AG10803 (cell line): ENCODE measurements at regions not wholly inside any gene's neighbourhood (a gene's known extent, or its start where the extent isn't known, plus 50 kb on each side); places are given as distances from the start of the nearest gene placed in this dataset.

Experiments
- DNase-seq: peaks from one replicate; pipeline ENCODE4 v3.0.0; 2010; ENCODE audit warnings: low read depth
- H3K4me3 ChIP-seq: 2 replicates; pipeline ENCODE4 v1.5.1; 2011; ENCODE audit warnings: mild to moderate bottlenecking, low read length, control low read depth
- TF ChIP-seq, protein P1 (sequence below): conservative IDR thresholded peaks from 2 replicates; pipeline ENCODE4 v1.5.1; 2011; ENCODE audit warnings: mild to moderate bottlenecking, low read length, control low read depth, inconsistent platforms

DNA sequence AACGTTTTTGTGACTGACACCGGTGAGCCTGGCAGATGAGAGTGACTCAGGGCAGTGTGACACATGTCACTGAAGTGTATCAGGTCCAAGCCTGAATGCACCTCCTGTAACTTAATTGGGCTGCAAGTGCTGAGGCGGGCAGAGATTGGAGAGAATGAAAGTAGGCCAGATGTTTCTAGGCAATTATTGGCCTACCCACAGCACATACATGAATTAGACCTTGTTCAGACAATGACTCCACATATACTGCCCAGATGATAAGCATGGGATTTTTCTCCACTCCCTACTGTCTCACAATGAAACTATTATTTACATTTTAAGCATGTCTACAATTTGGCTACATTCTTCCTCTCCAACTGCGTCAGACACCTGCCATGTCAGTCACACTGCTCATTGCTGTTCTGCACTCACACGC lies 187.3 kb upstream of the ZNF385D start:
- no peak for DNase-seq
- TF ChIP-seq, protein P1, sequence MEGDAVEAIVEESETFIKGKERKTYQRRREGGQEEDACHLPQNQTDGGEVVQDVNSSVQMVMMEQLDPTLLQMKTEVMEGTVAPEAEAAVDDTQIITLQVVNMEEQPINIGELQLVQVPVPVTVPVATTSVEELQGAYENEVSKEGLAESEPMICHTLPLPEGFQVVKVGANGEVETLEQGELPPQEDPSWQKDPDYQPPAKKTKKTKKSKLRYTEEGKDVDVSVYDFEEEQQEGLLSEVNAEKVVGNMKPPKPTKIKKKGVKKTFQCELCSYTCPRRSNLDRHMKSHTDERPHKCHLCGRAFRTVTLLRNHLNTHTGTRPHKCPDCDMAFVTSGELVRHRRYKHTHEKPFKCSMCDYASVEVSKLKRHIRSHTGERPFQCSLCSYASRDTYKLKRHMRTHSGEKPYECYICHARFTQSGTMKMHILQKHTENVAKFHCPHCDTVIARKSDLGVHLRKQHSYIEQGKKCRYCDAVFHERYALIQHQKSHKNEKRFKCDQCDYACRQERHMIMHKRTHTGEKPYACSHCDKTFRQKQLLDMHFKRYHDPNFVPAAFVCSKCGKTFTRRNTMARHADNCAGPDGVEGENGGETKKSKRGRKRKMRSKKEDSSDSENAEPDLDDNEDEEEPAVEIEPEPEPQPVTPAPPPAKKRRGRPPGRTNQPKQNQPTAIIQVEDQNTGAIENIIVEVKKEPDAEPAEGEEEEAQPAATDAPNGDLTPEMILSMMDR: no peak
- H3K4me3 ChIP-seq: no peak overlapping the region

DNA sequence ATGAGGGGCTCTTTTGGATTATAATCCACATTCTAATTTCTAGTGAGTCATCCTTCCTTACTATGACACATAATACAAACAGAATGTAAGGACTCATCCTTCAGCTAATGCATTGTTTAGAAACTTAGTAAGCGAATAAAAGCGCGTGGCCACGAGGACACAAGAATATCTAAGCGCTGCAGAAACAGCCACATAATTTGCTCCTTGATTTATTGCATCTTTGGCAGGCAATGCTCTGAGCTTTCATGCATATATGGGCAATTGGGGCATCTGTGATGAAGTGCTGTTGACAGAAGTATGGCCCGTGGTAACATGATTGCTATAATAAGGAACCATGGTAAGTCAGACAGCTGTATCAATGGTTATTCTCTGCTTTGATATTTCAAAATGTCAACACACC lies 191.3 kb upstream of the ZNF385D start:
- TF ChIP-seq, protein P1: no peak
- DNase-seq: peak; percentile 93
- no peak overlapping the region for H3K4me3 ChIP-seq

DNA sequence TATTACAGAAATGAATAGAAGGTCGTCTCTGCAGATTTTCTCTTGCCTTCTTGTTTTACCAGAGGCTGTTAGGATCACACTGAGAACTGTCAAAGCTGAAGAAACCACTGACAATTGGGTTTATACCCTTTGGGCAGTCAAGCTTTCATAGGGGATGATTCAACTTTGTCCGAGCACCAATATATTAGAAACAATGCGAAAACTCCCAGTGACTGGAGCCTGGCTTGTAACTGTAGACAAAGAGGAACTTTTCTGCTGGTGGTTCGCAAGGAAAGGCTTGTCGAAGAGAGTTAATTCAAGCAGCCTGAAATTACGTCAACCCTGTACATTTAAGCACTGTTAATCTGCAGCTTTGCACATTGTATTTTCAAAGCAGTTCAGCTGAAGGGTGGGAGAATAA lies 193.2 kb upstream of the ZNF385D start:
- DNase-seq: peak; percentile 20
- no peak overlapping the region for H3K4me3 ChIP-seq
- TF ChIP-seq, protein P1: no peak

DNA sequence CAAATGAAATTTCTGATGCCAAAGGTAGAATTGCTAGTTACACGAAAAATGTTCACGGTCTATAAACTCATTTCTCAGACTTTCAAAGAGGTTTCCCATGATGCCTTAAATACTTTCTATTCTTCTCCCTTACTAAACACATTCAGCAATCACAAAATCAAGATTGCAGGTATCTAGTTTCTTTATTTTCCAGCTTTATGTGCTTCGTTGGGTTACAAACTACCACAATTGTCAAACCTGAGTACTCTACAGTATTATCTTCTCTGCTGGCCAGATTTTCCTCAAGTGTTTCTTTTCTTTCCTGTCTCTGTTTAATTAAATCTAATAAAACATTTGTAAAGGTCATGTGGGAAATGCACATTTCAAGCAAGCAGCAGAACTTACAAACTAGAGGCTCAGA lies 201.8 kb upstream of the ZNF385D start:
- TF ChIP-seq, protein P1: no peak
- no peak for DNase-seq
- H3K4me3 ChIP-seq: no peak overlapping the region

DNA sequence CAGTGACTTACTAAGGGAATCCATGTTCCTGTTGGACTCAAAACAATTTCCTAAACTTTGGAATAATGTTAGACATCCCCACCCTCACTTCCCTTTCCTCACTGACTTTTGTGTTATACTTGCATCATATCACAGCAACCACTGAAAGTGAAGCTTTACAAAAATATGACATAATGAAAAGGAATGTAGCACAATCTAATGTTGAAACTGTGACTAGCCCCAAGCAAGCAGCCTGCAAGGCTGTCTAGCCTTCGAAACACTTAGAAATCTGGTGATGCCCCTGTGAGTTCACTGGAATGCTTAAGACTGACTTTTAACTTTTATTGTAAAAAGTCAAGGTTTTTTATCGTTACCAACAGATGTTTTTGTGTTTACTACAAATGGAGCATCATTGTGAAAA lies 203.7 kb upstream of the ZNF385D start:
- TF ChIP-seq, protein P1: no peak
- peak; percentile 84 for DNase-seq
- no peak overlapping the region for H3K4me3 ChIP-seq

DNA sequence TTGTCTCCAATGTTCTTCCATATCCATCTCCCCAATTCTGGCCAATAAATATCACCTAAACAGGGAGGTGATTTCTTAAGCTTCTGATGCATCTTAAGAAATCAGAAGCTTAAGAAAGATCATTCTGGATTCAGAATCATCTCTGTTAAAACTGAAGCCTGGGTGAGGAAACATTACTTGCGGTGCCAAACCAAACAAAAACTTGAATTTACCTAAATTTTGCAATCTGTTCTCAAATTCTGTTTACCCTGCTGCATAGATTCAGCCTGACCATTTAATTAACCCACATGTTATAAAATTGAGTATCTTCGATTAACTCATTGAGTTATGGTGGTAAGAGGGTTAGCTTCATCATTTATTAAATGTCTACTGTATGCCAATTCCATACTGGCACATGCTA lies 204.4 kb upstream of the ZNF385D start:
- TF ChIP-seq, protein P1: no peak
- no peak for DNase-seq
- no peak overlapping the region for H3K4me3 ChIP-seq

DNA sequence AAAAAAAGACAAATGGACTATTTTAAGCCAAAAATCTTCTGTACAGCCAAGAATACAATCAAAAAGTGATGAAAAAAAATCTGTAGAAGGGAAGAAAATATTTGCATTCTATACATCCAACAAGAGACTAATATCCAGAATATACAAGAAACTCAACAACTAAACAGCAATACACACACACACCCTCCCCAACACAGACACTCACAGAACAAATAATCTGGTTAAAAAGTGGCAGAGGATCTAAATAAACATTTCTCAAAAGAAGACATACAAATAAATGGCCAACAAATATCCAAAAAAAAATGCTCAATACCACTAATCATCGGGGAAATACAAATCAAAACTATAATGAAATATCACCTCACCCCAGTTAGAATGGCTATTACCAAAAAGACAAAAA lies 209.0 kb upstream of the ZNF385D start:
- no peak for DNase-seq
- TF ChIP-seq, protein P1: no peak
- H3K4me3 ChIP-seq: no peak overlapping the region
